Right ventricle myocardium inferior (tissue), 1 donor: ENCODE measurements at regions not wholly inside any gene's neighbourhood (a gene's known extent, or its start where the extent isn't known, plus 50 kb on each side); places are given as distances from the start of the nearest gene placed in this dataset.
A peak's percentile ranks its signal among the peaks of the same experiment; 100 is the strongest.
"Not testable (repeated sequence)": the region's sequence is repeated elsewhere in the genome, so short reads cannot be mapped to it uniquely, and the experiment has no call there.

Experiments used
- ATAC-seq: fragments of 200-7000 bp; cut with Tn5 transposase; one replicate; pipeline ENCODE4 v1.9.1; 2020; ENCODE audit warnings: mild to moderate bottlenecking, moderate library complexity
- DNase-seq: peaks from one replicate; pipeline ENCODE4 v3.0.0; 2021; ENCODE audit errors: missing footprints
- intact Hi-C: fragments of 100-400 bp; cut with DNase I; formaldehyde crosslinking; loops from one replicate; pipeline ENCODE4 v1.11.0; 2022
- donor health status: DM: no; HTN: yes; CAD: no; lungs with severe emphysema.

DNA sequence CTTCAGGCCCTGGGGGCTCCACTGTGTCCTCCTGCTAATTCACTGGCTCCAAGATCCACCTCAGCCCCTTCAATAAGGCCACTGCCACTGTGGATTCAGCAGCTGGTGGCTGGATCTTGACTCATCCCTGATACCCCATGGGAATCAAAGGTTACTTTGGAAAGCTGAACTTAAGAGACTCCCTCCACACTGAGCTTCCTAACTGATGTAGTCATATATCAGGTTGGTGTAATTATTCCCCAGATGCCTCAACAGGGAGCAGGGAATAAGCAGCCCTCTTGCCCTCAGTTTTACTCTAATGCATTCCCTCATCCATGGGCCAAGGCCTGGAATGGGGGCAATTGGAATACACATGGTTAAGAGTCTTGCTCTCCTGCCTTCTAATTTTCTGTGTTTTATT, 164.6 kb downstream of the FASLG start:
- DNase-seq (no peak), ATAC-seq (no peak)
- intact Hi-C loops = loop anchor here (10.0 kb wide), 2 partner anchors 111 to 301 kb away; no protein-coding TSS in a partner anchor

GRCh38 chr1:172824209-172824608, 165.3 kb downstream of the FASLG start:
- intact Hi-C loops = loop anchor here (10.0 kb wide), 2 partner anchors 111 to 301 kb away; no protein-coding TSS in a partner anchor
- DNase-seq (no peak), ATAC-seq (no peak)

GRCh38 chr1:172826096-172826741, 167.3 kb downstream of the FASLG start:
- DNase-seq (no peak), ATAC-seq (peak; percentile 92)
- intact Hi-C loops = loop anchor here (2.0 to 10.0 kb wide), 3 partner anchors 109 to 379 kb away; no protein-coding TSS in a partner anchor

DNA sequence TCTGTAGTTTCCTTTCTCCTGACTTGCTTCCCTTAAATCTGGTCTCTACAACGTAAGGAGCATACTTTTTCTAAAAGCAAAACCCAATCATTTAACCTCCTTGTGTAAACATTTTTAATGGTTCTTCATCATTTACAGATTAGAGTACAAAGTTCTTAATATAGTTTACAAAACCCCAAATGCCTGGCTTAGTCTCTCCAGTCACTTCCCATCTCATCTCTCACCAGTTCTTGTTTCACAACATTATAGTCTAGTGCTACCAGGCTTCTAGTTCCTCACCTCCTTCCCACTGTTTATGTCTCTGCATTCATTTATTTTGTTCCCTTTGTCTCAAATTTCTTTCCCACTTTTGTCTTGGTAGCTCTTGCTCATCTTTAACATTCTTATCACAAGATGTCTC, 168.4 kb downstream of the FASLG start:
- no peak for ATAC-seq
- intact Hi-C loops = loop anchor here (2.0 to 10.0 kb wide), 3 partner anchors 108 to 378 kb away; no protein-coding TSS in a partner anchor
- no peak for DNase-seq

- intact Hi-C loops = loop anchor here (2.0 to 10.0 kb wide), 3 partner anchors 107 to 377 kb away; no protein-coding TSS in a partner anchor
- ATAC-seq (no peak), DNase-seq (no peak)
Observed at GRCh38 chr1:172827841-172828240, 168.9 kb downstream of the FASLG start.

- intact Hi-C loops = no loop called here
- DNase-seq (no peak), ATAC-seq (no peak)
Observed at GRCh38 chr1:172832006-172832725, 173.3 kb downstream of the FASLG start.

GRCh38 chr1:172833954-172834353, 175.1 kb downstream of the FASLG start:
- intact Hi-C loops = no loop called here
- DNase-seq (no peak), ATAC-seq (no peak)

- intact Hi-C loops = no loop called here
- DNase-seq (no peak), ATAC-seq (no peak)
Observed at GRCh38 chr1:172834609-172835008, 175.7 kb downstream of the FASLG start.

DNA sequence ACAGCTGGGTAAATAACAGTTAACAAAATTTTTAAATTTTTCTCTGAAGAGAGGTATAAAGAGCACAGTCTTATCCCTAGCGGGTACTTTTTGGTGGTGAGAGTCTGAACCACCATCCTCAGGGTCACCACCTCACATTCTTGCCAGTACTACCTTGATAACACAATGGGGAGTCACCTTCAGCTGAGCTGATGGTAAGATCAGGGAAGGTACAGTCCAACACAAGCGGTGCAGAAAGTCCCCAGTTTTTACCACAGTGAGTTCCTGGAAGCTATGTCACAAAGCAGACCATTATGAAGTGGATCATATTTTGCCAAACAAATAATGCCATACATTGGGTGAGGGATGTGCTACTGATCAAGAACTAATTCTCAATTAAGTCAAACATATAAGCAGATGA, 176.9 kb downstream of the FASLG start:
- DNase-seq (no peak), ATAC-seq (no peak)
- intact Hi-C loops = no loop called here

DNA sequence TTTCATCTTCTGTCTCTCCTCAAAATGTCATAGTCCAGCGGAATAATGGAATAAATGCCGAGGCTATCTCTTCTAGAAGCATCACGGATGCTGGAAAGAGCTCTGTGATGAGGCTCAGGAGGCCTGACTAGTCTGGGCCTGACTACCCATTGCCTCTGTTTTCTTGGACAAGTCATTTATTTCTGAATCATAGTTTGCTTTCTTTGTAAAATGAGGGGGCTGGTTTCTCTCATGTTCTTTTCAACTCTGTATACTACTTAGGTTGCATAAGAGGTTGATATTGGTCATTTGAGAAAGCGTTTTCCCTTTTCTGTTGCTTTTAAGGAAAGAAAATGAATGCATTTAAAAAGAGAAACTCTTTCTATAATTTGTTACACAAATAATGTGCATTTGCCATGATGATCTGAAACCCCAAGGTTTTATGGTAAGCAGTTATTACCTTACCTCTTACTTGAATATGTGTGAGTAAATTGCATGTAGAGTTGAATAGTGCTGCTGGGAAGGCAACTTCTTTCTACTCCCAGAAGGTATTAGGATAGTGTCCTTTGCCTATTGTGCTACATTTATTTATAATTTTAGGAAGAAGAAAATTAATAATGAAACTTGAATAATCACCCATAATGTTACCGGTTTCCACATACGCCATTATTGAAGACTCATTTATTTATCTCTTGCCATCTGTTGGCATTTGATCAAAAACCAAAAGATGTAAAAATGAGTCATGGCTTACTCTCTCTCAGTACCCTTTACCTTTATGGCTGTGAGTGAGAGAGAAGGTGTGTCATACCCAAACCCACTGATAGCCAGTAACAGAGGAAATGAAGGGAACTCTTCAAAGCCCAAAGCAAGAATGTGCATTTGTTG, 179.1 kb downstream of the FASLG start:
- DNase-seq (no peak), ATAC-seq (no peak)
- intact Hi-C loops = no loop called here

DNA sequence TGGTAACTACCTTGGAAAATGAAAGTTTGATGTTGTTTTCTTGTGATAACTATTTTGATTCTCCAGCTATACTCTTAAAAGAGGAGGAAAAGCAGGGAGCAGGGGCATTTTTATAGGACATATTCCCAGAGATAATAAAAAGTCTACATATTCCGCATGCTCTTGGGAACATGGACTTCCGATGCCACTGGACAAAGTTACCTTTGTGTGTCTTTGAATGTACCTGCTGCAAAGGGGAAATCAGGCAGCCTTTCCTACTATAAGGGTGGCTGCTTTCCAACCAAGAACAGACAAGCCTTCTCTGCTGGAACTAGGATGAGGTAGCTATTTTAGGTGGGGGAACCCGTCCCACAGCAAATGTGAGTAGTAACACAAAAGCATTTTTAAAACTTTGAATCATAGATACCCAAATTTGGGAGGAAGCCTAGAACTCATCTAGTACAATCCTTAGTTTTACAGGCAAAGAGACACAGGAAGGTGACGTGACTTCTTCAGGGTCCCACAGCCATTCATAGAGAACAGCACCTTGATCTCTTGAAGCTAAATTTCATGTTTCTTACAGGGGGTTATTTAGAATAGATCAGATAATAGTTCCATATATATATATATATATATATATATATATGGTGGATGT, 179.9 kb downstream of the FASLG start:
- DNase-seq = no peak
- ATAC-seq = no peak
- intact Hi-C loops = no loop called here

GRCh38 chr1:172839639-172840038, 180.7 kb downstream of the FASLG start:
- intact Hi-C loops, ATAC-seq, DNase-seq: not testable (repeated sequence)

DNA sequence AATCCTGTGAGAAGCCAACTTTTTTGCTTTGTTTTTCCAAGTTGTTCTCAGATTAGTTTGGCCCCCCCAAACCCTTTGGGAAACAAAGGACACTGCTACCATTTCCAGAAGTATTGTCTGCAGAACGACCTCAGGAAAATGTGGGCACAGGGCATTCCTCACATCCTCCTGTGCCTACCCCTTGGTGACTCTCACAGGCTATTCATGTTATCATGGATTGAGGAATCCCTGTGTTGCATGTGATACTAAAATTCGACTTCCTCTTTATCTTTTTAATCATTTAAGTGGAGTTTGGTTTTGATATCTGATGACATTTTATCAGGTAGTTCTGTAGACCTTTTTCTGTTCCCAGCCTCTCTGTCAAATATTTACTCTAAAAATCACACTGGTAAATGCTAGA, 184.5 kb downstream of the FASLG start:
- no peak for ATAC-seq
- intact Hi-C loops = no loop called here
- no peak for DNase-seq

DNA sequence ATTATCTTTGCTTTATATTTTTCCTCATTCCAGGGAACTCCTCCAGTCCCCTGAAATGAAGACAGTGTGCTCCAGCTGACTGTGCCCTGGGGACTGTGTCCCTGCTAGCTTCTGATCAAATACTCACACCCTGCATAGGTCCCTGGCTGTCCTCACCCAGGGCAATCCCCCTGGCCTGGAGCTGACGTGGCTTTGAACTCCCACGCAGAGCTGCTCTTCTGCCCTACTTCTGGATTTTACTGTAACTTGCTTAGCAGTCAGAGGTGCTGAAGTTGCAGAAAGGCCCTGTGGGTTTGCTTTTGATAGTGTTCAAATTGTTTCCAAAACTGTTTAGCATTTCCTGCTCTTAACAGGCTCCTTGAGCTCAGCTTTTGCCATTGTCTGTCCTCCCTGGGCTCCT, 186.5 kb downstream of the FASLG start:
- DNase-seq (no peak), ATAC-seq (no peak)
- intact Hi-C loops = no loop called here

DNA sequence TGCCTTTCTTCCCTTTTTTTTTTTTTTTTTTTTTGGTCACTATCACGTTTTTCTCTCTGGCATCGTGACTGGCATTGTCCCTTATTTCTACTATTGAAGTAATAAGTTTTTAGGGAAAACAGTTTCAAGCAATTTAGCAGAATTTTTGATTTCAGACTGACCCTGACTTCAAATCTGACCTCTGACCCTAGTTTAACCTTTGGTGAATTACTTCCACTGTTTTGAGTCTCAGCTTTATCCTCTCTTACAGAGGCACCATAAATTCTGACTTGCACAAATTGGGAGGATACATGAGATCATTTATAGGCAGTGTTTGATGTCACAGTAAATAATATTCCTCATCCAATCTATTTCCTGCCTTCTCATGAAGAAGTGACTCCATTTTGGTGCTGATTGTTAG, 187.0 kb downstream of the FASLG start:
- DNase-seq = no peak
- intact Hi-C loops = no loop called here

DNA sequence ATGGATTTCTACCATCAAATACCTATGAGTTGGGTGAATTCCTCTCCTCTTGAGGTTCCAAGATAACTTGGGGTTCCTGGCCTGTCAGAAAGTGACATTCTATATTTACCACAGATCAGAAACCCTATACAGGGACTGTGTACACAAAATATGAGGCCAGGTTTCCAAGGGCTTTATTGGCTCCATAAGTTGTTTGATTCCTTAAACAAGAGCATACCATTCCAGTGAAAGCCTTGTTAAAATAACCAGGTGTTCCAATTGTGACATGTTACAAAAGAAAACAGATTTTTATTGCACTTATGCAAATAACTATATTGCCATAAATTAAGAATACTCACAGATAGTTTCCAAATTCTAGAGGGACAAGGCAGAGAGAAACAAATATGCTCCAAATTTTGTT, 188.9 kb downstream of the FASLG start:
- ATAC-seq, DNase-seq, intact Hi-C loops: not testable (repeated sequence)

More for the DNA sequence above, 187.0 kb downstream of the FASLG start:
- no peak for ATAC-seq

- DNase-seq (no peak), ATAC-seq (no peak)
- intact Hi-C loops = no loop called here
Observed at GRCh38 chr1:172849653-172850052, 190.8 kb downstream of the FASLG start.

- ATAC-seq (no peak), DNase-seq (no peak)
- intact Hi-C loops = no loop called here
Observed at GRCh38 chr1:172851077-172851476, 192.2 kb downstream of the FASLG start.

DNA sequence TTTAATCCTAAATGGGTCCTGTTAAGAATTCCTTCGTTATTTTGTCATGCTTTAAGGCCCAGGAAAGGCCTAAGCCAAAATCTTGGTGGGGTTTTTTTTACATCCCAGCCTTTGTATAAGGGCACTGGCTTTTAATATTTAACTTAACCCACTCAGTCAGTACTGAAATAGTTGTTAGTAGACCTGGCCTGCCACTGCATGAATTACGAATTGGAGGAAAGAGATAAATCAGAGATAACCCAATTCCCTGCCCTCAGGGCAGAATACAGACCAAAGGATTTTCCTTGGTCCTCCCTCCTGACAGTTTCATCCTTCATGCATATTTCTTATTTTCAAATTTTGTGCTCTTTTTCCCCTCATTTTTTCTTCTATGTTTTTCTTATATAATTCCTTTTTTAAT, 193.0 kb downstream of the FASLG start:
- ATAC-seq = no peak
- intact Hi-C loops = no loop called here

More for the DNA sequence above, 193.0 kb downstream of the FASLG start:
- no peak for DNase-seq
